ENCODE measurements at regions not wholly inside any gene's neighbourhood (a gene's known extent, or its start where the extent isn't known, plus 50 kb on each side); places are given as distances from the start of the nearest gene placed in this dataset.
"Not testable (repeated sequence)": the region's sequence is repeated elsewhere in the genome, so short reads cannot be mapped to it uniquely, and the experiment has no call there.

- H3K27ac ChIP-seq, result no peak overlapping the region
- DNase-seq, result no peak
- H3K36me3 ChIP-seq, result no peaks in the 10 kb centered on the region
- no peaks in the 10 kb centered on the region for H3K27me3 ChIP-seq (ENCODE audit: insufficient read depth, low read depth, severe bottlenecking)
- H3K9me3 ChIP-seq (ENCODE audit: severe bottlenecking), result no peaks in the 10 kb centered on the region
- H3K4me3 ChIP-seq (ENCODE audit: low read depth, low read length), result no peak overlapping the region
- TF ChIP-seq, protein P1, sequence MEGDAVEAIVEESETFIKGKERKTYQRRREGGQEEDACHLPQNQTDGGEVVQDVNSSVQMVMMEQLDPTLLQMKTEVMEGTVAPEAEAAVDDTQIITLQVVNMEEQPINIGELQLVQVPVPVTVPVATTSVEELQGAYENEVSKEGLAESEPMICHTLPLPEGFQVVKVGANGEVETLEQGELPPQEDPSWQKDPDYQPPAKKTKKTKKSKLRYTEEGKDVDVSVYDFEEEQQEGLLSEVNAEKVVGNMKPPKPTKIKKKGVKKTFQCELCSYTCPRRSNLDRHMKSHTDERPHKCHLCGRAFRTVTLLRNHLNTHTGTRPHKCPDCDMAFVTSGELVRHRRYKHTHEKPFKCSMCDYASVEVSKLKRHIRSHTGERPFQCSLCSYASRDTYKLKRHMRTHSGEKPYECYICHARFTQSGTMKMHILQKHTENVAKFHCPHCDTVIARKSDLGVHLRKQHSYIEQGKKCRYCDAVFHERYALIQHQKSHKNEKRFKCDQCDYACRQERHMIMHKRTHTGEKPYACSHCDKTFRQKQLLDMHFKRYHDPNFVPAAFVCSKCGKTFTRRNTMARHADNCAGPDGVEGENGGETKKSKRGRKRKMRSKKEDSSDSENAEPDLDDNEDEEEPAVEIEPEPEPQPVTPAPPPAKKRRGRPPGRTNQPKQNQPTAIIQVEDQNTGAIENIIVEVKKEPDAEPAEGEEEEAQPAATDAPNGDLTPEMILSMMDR (IDR thresholded peaks at IDR 0.05; ENCODE audit: low read depth, low read length), result no peak
Measured at GRCh38 chr10:64573623-64574325, 1052.6 kb downstream of the REEP3 start.

GRCh38 chr10:64574371-64574770 lies 1053.2 kb downstream of the REEP3 start:
- DNase-seq, result no peak
- Histone ChIP-seq H3K4me3 (ENCODE audit: low read depth, low read length) (no peak overlapping the region), H3K36me3 (no peaks in the 10 kb centered on the region), H3K9me3 (ENCODE audit: severe bottlenecking) (no peaks in the 10 kb centered on the region), H3K27me3 (ENCODE audit: insufficient read depth, low read depth, severe bottlenecking) (no peaks in the 10 kb centered on the region), H3K27ac (no peak overlapping the region)
- TF ChIP-seq, protein P1 (IDR thresholded peaks at IDR 0.05; ENCODE audit: low read depth, low read length), result no peak

GRCh38 chr10:64576497-64576896 lies 1055.3 kb downstream of the REEP3 start:
- Histone ChIP-seq H3K27me3 (ENCODE audit: insufficient read depth, low read depth, severe bottlenecking) (no peaks in the 10 kb centered on the region), H3K27ac (no peak overlapping the region), H3K36me3 (no peaks in the 10 kb centered on the region), H3K9me3 (ENCODE audit: severe bottlenecking) (no peaks in the 10 kb centered on the region), H3K4me3 (ENCODE audit: low read depth, low read length) (no peak overlapping the region)
- DNase-seq, result no peak
- TF ChIP-seq, protein P1 (IDR thresholded peaks at IDR 0.05; ENCODE audit: low read depth, low read length), result no peak

GRCh38 chr10:64578757-64579156 lies 1057.6 kb downstream of the REEP3 start:
- not testable (repeated sequence) for H3K27ac ChIP-seq; H3K9me3 ChIP-seq (ENCODE audit: severe bottlenecking); H3K36me3 ChIP-seq; H3K4me3 ChIP-seq (ENCODE audit: low read depth, low read length); DNase-seq; H3K27me3 ChIP-seq (ENCODE audit: insufficient read depth, low read depth, severe bottlenecking)

DNA sequence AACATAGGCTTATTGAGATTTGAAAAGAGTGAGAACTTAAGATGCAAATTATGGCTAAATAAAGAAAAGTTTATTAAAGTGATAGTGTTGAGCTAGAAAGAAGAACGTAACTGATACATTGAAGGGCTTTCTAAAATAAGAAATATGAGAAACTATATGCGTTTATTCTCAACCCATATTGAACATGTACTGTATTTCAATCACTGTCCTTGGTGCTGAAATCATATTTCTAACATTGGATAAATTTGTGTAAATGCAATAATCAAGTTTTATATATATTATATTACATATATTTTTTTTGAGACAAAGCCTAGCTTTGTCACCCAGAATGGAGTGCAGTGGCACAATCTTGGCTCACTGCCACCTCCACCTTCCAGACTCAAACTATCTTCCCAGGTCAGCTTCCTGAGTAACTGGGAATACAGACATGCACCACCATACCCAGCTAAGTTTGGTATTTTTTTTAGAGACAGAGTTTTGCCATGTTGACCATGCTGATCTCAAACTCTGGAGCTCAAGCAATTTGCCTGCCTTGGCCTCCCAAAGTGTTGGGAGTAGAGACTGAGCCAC lies 1065.8 kb downstream of the REEP3 start:
- no peak overlapping the region for H3K27ac ChIP-seq
- DNase-seq, result no peak
- H3K36me3 ChIP-seq, result no peaks in the 10 kb centered on the region
- H3K4me3 ChIP-seq (ENCODE audit: low read depth, low read length), result no peak overlapping the region
- no peaks in the 10 kb centered on the region for H3K9me3 ChIP-seq (ENCODE audit: severe bottlenecking)
- no peaks in the 10 kb centered on the region for H3K27me3 ChIP-seq (ENCODE audit: insufficient read depth, low read depth, severe bottlenecking)
- TF ChIP-seq, protein P1 (IDR thresholded peaks at IDR 0.05; ENCODE audit: low read depth, low read length), result no peak

DNA sequence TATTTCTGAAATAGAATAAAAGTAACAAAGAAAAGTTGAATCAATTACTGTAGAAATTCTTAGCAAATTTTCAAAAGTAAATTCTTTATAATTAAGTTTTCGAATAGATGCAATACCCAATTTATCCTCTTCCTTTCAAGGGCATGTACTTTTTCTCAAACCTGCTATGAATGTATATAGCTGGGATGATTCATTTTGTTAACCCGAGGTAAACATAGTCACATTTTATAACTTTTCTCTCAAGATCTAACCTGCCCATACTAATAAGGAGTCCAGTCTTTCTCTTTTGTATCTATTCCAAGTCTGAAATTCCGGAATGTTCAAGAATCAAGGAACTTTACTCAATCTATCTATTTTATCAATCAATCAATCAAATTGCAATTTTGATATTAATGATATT lies 1072.9 kb downstream of the REEP3 start:
- Histone ChIP-seq H3K27ac (no peak overlapping the region), H3K27me3 (ENCODE audit: insufficient read depth, low read depth, severe bottlenecking) (no peaks in the 10 kb centered on the region), H3K9me3 (ENCODE audit: severe bottlenecking) (no peaks in the 10 kb centered on the region), H3K36me3 (no peaks in the 10 kb centered on the region), H3K4me3 (ENCODE audit: low read depth, low read length) (no peak overlapping the region)
- TF ChIP-seq, protein P1 (IDR thresholded peaks at IDR 0.05; ENCODE audit: low read depth, low read length), result no peak
- DNase-seq, result no peak
